ENCODE measurements at regions not wholly inside any gene's neighbourhood (a gene's known extent, or its start where the extent isn't known, plus 50 kb on each side); places are given as distances from the start of the nearest gene placed in this dataset.
"Not testable (repeated sequence)": the region's sequence is repeated elsewhere in the genome, so short reads cannot be mapped to it uniquely, and the experiment has no call there.

DNA sequence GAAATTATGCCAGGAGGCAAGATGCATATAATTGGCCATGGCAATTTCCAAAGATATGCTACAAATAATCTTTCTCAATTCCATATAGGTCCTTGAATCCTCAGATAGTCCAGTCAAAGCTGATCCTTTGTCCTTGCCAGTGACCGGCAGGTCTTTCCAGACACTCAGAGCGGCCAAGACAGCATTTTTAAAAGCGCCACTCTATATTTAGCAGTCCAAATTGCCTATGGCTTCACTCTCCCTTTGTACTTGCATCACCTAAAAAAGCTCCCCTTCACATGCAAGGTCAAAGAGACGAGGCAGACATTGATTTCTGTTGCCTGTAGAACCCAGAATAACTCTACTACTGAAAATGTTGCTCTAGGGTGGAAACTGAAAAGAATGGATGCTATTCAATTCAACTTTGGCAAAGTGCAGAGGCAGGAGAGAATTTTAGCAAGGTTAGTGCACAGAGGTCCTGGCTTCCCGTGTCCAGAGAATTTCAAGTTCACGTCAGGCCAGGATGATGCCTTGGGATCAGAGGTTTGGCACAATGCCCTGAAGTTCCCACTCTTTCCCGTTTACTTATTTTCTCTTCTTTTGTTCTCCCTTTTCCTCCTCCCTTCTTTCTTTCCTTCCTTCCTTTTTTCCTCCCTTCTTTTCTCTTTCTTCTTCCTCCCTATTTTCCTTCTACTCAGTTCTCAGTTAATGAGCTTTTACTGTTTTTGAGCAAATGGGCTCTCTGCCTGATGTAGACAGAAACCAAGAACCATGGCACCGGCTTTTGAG lies 108.5 kb downstream of the KCNK1 start:
- no peak for DNase-seq
- TF ChIP-seq GATA1 (IDR thresholded peaks at IDR 0.05; ENCODE audit: low read depth, low read length) (no peak), POLR2A (IDR thresholded peaks at IDR 0.05; ENCODE audit: low read length) (no peak)

GRCh38 chr1:233723387-233723786 lies 109.5 kb downstream of the KCNK1 start:
- TF ChIP-seq GATA1 (IDR thresholded peaks at IDR 0.05; ENCODE audit: low read depth, low read length): no peak
- no peak for TF ChIP-seq POLR2A (IDR thresholded peaks at IDR 0.05; ENCODE audit: low read length)
- DNase-seq: no peak

DNA sequence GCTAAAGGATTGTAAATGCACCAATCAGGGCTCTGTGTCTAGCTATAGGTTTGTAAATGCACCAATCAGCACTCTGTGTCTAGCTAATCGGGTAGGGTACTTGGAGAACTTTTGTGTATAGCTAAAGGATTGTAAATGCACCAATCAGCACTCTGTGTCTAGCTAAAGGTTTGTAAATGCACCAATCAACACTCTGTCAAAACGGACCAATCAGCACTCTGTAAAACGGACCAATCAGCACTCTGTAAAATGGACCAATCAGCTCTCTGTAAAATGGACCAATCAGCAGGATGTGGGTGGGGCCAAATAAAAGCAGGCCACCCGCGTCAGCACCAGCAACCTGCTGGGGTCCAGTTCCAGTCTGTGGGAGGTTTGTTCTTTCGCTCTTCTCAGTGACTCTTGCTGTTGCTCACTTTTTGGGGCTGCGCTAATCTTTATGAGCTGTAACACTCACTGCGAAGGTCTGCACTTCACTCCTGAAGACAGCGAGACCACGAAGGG lies 110.3 kb downstream of the KCNK1 start:
- not testable (repeated sequence) for DNase-seq

DNA sequence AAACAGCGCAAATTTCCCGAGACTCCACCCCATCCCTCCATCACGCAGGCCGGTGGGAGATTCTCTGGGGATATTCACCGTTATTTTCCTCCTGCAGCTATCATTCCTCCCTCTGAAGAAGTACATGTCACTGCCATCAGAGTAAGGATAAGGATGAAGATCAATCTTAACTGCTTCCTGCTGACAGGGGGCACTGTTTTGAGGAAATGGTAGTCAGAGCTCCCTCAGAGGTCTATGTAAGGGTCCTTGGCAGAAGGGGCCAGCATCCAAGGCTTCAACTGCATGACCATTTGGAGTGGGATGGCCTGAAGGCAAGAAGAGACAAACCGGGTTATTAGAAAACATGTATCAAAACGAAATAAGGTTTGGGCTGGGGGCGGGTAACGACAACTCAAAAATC lies 111.5 kb downstream of the KCNK1 start:
- no peak for TF ChIP-seq GATA1 (IDR thresholded peaks at IDR 0.05; ENCODE audit: low read depth, low read length)
- no peak for TF ChIP-seq POLR2A (IDR thresholded peaks at IDR 0.05; ENCODE audit: low read length)

GRCh38 chr1:233728721-233729120 lies 114.8 kb downstream of the KCNK1 start:
- no peak for DNase-seq
- TF ChIP-seq GATA1 (IDR thresholded peaks at IDR 0.05; ENCODE audit: low read depth, low read length) (no peak), POLR2A (IDR thresholded peaks at IDR 0.05; ENCODE audit: low read length) (no peak)

More for the DNA sequence above, 111.5 kb downstream of the KCNK1 start:
- DNase-seq: no peak

DNA sequence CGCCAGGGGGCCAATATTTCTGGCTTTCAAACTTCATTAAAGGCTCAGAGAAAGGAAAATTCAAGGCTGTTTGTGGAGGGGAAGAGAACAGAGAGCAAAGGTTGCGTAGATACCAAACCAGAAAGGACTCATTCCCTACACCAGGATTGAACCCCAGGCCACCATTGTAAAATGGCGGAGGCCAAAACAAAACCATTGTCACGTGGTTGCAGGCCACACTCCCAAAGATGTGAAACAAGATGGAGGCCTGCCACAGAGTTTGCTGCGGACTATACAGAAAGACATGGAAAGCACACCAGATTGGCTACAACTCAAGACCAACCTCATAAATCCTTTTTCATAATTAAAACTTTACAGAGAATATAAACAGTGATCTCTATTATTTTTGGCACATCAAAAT lies 116.5 kb downstream of the KCNK1 start:
- no peak for DNase-seq

DNA sequence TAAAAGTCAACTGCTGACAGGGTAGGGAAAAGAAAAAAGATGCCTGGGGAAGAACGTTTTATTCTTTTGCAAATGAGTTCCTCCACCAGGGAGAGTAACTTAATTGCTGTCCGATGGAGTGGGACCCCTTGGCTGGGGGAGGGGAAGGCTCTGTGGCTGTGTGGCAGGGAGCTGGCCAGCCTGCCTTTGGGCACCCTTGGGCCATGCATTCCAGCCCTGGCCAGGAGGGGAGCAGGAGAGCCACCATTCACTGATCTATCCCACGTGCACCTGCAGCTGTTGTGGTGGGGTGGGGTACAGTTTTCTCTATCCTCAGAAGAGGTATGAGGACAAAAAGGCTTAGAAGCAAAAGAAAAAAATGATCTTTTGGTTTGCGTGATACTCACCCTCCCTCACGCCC lies 116.9 kb downstream of the KCNK1 start:
- no peak for DNase-seq
- TF ChIP-seq GATA1 (IDR thresholded peaks at IDR 0.05; ENCODE audit: low read depth, low read length) (no peak), POLR2A (IDR thresholded peaks at IDR 0.05; ENCODE audit: low read length) (no peak)

More for the DNA sequence above, 116.5 kb downstream of the KCNK1 start:
- no peak for TF ChIP-seq POLR2A (IDR thresholded peaks at IDR 0.05; ENCODE audit: low read length)
- TF ChIP-seq GATA1 (IDR thresholded peaks at IDR 0.05; ENCODE audit: low read depth, low read length): no peak

- TF ChIP-seq POLR2A (IDR thresholded peaks at IDR 0.05; ENCODE audit: low read length): no peak
- TF ChIP-seq GATA1 (IDR thresholded peaks at IDR 0.05; ENCODE audit: low read depth, low read length): no peak
- DNase-seq: no peak
Measured at GRCh38 chr1:233732206-233732605, 118.3 kb downstream of the KCNK1 start.

DNA sequence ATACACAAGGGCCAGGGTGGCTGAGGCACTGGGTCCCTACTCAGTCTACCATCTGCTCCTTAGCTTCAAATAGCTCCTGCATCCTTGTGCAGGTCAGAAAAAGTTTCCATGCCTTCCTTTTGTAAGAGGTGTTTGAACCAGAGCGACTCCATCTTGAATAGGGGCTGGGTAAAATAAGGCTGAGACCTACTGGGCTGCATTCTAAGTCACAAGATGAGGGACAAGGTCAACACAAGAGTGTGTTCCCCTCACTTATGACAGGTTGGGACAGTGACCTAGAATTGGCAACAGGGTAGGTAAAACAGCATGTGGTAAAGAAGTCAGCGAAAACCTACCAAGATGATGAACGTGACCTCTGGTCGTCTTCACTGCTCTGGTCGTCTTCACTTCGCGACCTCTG lies 120.5 kb downstream of the KCNK1 start:
- DNase-seq: no peak
- TF ChIP-seq GATA1 (IDR thresholded peaks at IDR 0.05; ENCODE audit: low read depth, low read length) (no peak), POLR2A (IDR thresholded peaks at IDR 0.05; ENCODE audit: low read length) (no peak)

DNA sequence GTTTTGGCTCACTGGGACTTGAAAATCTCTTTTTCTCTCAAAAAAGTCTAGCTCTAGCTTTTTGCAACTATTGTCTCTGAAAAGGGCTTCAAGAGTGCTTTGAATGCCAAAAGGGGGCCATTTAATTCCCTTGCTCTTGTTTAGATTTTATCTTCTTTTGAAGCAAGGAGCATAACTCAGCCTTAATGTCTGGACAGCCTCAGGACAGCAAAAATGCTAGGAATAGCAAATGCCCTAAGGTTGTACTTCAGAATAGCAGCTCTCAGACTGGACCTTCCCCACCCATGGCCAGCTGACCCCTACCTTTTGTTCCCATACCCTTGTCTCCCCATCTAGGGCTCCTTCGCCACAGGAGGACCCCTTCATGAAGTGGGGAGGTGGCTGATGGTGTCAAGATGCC lies 121.4 kb downstream of the KCNK1 start:
- TF ChIP-seq POLR2A (IDR thresholded peaks at IDR 0.05; ENCODE audit: low read length): no peak
- TF ChIP-seq GATA1 (IDR thresholded peaks at IDR 0.05; ENCODE audit: low read depth, low read length): no peak

DNA sequence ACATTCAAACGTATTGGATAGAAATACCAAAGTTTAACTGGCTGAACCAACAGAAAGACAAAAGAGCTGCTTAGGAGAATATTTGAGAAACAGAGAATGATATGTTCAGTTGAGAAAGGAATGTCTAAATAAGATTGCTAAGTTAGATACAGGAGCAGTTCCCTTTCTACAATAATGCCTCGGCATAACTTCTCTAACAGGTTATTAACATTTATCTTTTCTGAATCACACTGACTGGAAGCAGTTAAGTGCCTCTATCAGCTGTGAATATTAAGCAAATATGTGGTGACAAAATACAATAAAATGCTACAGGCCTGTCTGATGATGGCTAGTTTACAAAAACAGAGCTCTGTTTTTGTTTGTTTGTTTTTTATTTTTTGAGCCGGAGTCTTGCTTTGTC lies 121.9 kb downstream of the KCNK1 start:
- no peak for DNase-seq
- TF ChIP-seq POLR2A (IDR thresholded peaks at IDR 0.05; ENCODE audit: low read length): no peak
- no peak for TF ChIP-seq GATA1 (IDR thresholded peaks at IDR 0.05; ENCODE audit: low read depth, low read length)

More for the DNA sequence above, 121.4 kb downstream of the KCNK1 start:
- DNase-seq: no peak

- DNase-seq: no peak
- no peak for TF ChIP-seq POLR2A (IDR thresholded peaks at IDR 0.05; ENCODE audit: low read length)
- no peak for TF ChIP-seq GATA1 (IDR thresholded peaks at IDR 0.05; ENCODE audit: low read depth, low read length)
Measured at GRCh38 chr1:233737341-233737740, 123.4 kb downstream of the KCNK1 start.

- DNase-seq: no peak
- TF ChIP-seq GATA1 (IDR thresholded peaks at IDR 0.05; ENCODE audit: low read depth, low read length): no peak
- TF ChIP-seq POLR2A (IDR thresholded peaks at IDR 0.05; ENCODE audit: low read length): no peak
Measured at GRCh38 chr1:233738396-233738795, 124.5 kb downstream of the KCNK1 start.

DNA sequence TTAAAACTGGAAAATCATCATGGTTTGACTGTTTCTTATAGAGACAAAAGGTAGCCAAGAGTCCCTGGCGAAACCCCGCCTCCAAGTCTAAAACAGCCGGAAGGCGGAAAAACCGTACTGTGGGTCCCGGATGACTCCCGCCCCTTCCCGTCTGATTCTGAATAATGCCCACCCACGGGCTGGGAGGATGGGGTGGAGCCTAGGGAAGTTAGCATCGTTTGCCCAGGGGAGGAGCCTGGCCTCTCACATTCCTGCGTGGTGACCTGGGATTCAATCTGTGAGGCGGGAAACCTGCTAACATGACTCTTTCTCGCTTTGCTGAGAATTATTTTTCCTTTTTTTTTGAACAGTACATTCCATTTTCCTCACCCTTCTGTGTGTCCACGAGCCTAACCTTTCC lies 124.9 kb downstream of the KCNK1 start:
- TF ChIP-seq GATA1 (IDR thresholded peaks at IDR 0.05; ENCODE audit: low read depth, low read length) (no peak), POLR2A (IDR thresholded peaks at IDR 0.05; ENCODE audit: low read length) (no peak)
- DNase-seq: no peak

GRCh38 chr1:233744779-233745513 lies 131.0 kb downstream of the KCNK1 start:
- TF ChIP-seq POLR2A (IDR thresholded peaks at IDR 0.05; ENCODE audit: low read length): no peak
- TF ChIP-seq GATA1 (IDR thresholded peaks at IDR 0.05; ENCODE audit: low read depth, low read length): no peak
- DNase-seq: no peak
